HG03159 (cell line): ENCODE measurements at regions not wholly inside any gene's neighbourhood (a gene's known extent, or its start where the extent isn't known, plus 50 kb on each side); places are given as distances from the start of the nearest gene placed in this dataset.
"Not testable (repeated sequence)": the region's sequence is repeated elsewhere in the genome, so short reads cannot be mapped to it uniquely, and the experiment has no call there.

Experiments
- ATAC-seq: cut with Tn5 transposase; IDR thresholded peaks from one replicate; pipeline ENCODE4 v1.9.1; 2021; ENCODE audit warnings: mild to moderate bottlenecking, moderate library complexity; ENCODE audit not compliant: unreplicated experiment

GRCh38 chr3:110646055-110646454 is 425.6 kb upstream of the NECTIN3 start:
- ATAC-seq: no peak

GRCh38 chr3:110646496-110646895 is 425.1 kb upstream of the NECTIN3 start:
- no peak for ATAC-seq

- ATAC-seq: no peak
Measured at GRCh38 chr3:110647586-110647985, 424.0 kb upstream of the NECTIN3 start.

- no peak for ATAC-seq
Measured at GRCh38 chr3:110650741-110651140, 420.9 kb upstream of the NECTIN3 start.

- no peak for ATAC-seq
Measured at GRCh38 chr3:110654843-110655502, 416.6 kb upstream of the NECTIN3 start.

- no peak for ATAC-seq
Measured at GRCh38 chr3:110656394-110657025, 415.1 kb upstream of the NECTIN3 start.

GRCh38 chr3:110664148-110664547 is 407.5 kb upstream of the NECTIN3 start:
- no peak for ATAC-seq

- no peak for ATAC-seq
Measured at GRCh38 chr3:110666495-110666894, 405.1 kb upstream of the NECTIN3 start.

- ATAC-seq: no peak
Measured at GRCh38 chr3:110667216-110667615, 404.4 kb upstream of the NECTIN3 start.

GRCh38 chr3:110670407-110670806 is 401.2 kb upstream of the NECTIN3 start:
- no peak for ATAC-seq

GRCh38 chr3:110677506-110677905 is 394.1 kb upstream of the NECTIN3 start:
- ATAC-seq: no peak

GRCh38 chr3:110679285-110679684 is 392.3 kb upstream of the NECTIN3 start:
- no peak for ATAC-seq

- ATAC-seq: no peak
Measured at GRCh38 chr3:110680450-110680849, 391.2 kb upstream of the NECTIN3 start.

GRCh38 chr3:110684466-110684865 is 387.1 kb upstream of the NECTIN3 start:
- ATAC-seq: no peak

GRCh38 chr3:110685630-110686029 is 386.0 kb upstream of the NECTIN3 start:
- no peak for ATAC-seq

GRCh38 chr3:110686701-110687100 is 384.9 kb upstream of the NECTIN3 start:
- ATAC-seq: no peak

GRCh38 chr3:110687138-110687537 is 384.5 kb upstream of the NECTIN3 start:
- ATAC-seq: no peak

GRCh38 chr3:110697961-110698360 is 373.7 kb upstream of the NECTIN3 start:
- no peak for ATAC-seq

- ATAC-seq: not testable (repeated sequence)
Measured at GRCh38 chr3:110704332-110704731, 367.3 kb upstream of the NECTIN3 start.

GRCh38 chr3:110708156-110708555 is 363.5 kb upstream of the NECTIN3 start:
- ATAC-seq: no peak

- no peak for ATAC-seq
Measured at GRCh38 chr3:110710156-110710555, 361.5 kb upstream of the NECTIN3 start.

- no peak for ATAC-seq
Measured at GRCh38 chr3:110710603-110711002, 361.0 kb upstream of the NECTIN3 start.
